ENCODE measurements at regions not wholly inside any gene's neighbourhood (a gene's known extent, or its start where the extent isn't known, plus 50 kb on each side); places are given as distances from the start of the nearest gene placed in this dataset.

DNA sequence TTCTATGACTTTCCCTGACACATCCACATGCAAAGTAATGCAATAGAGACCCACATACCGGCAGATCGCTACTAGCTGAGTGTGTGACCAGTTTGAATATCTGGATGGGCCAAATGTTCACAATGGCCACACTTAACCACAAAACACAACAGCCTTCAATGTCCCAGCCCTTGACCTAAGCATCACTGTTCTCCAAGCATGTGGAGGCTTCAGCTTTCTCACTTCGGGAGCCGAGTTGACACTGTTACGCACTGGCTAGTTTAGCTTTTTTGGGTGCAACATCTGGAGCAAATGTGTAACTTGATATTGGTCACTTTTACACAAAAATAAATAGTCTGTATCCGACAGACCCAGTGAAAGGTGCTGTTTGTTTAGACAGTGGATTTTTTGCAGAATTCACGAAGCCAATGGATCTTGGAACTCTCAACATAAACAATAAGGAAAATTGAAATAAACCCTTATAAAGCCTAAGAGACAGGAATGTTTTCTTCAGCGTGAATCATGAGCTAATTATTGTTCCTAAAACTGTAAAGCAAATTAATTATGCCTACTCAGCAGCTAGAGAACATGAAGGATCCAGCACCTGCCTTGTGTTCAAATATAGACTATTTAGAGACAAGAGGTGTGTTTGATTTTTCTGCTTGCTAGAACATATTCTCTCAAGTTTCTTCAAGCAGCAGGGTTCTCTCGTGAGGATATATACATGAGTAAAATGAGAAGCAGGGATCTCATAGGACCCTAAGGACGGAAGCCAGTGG, 117.6 kb upstream of the JCAD start:
- no peak for DNase-seq (ENCODE audit: low read depth)
- TF ChIP-seq, protein P1, sequence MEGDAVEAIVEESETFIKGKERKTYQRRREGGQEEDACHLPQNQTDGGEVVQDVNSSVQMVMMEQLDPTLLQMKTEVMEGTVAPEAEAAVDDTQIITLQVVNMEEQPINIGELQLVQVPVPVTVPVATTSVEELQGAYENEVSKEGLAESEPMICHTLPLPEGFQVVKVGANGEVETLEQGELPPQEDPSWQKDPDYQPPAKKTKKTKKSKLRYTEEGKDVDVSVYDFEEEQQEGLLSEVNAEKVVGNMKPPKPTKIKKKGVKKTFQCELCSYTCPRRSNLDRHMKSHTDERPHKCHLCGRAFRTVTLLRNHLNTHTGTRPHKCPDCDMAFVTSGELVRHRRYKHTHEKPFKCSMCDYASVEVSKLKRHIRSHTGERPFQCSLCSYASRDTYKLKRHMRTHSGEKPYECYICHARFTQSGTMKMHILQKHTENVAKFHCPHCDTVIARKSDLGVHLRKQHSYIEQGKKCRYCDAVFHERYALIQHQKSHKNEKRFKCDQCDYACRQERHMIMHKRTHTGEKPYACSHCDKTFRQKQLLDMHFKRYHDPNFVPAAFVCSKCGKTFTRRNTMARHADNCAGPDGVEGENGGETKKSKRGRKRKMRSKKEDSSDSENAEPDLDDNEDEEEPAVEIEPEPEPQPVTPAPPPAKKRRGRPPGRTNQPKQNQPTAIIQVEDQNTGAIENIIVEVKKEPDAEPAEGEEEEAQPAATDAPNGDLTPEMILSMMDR (conservative IDR thresholded peaks at IDR 0.05; ENCODE audit: control insufficient read depth, insufficient read depth, low read depth, low read length) = no peak
- no peak overlapping the region for H3K4me3 ChIP-seq (ENCODE audit: control insufficient read depth, low read depth, low read length)

DNA sequence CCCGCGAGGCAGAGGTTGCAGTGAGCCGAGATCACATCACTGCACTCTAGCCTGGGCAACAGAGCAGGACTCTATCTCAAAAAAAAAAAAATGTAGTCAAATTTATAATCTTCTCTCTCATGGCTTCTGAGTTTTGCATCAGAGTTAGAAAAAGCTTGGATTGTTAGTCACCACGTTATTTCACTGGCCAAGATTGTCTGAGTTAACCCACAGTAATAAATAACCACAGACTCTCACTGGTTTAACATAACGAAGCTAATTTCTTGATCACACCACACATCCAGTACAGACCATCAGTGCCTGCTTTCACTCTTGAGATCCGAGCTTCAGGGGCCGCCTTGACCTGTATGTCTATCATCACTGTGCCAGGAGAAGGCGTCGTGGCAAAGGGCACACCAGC, 116.8 kb upstream of the JCAD start:
- peak; percentile 83 for DNase-seq (ENCODE audit: low read depth)
- TF ChIP-seq, protein P1 (conservative IDR thresholded peaks at IDR 0.05; ENCODE audit: control insufficient read depth, insufficient read depth, low read depth, low read length) = no peak

DNA sequence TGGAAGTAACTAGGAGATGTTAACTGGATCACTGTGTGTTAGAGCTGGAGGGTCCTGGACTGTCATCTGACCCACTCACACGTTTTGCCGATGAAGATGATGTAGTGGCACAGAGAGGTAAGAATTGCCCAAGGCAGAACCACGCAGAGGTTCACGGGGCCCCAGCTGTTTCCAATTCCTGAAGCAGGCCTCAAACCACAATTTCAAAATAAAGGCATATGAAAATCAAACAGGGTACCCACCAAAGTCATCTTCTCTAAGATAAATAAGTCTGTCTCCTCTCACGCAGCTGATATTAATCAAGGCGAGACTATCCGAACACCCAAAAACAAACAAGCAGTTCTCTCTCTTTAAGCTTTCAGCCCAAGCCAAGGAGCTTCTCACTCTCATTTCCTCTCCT, 113.3 kb upstream of the JCAD start:
- TF ChIP-seq, protein P1 (conservative IDR thresholded peaks at IDR 0.05; ENCODE audit: control insufficient read depth, insufficient read depth, low read depth, low read length) = no peak
- H3K4me3 ChIP-seq (ENCODE audit: control insufficient read depth, low read depth, low read length) = no peak overlapping the region
- peak; percentile 40 for DNase-seq (ENCODE audit: low read depth)

More for the DNA sequence above, 116.8 kb upstream of the JCAD start:
- no peak overlapping the region for H3K4me3 ChIP-seq (ENCODE audit: control insufficient read depth, low read depth, low read length)

DNA sequence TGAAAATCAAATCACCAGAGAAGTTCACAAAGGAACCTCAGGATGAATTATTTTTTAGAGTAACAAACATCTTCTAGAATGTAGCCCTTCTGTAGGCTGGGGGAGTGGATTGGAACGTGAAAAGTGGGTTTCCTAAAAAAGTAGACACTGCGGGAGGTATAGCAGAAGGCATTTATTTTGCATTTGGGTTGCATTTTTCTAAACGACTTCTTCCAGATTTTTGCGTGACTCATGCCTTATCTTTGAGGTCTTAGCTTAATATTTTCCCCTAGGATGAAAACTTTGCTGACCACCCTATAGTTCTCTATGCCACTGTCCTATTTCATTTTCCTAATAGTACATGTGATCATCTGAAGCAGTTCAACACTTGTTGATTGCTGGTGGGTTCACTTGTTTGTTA, 112.7 kb upstream of the JCAD start:
- TF ChIP-seq, protein P1 (conservative IDR thresholded peaks at IDR 0.05; ENCODE audit: control insufficient read depth, insufficient read depth, low read depth, low read length) = no peak
- no peak overlapping the region for H3K4me3 ChIP-seq (ENCODE audit: control insufficient read depth, low read depth, low read length)
- DNase-seq (ENCODE audit: low read depth) = no peak

DNA sequence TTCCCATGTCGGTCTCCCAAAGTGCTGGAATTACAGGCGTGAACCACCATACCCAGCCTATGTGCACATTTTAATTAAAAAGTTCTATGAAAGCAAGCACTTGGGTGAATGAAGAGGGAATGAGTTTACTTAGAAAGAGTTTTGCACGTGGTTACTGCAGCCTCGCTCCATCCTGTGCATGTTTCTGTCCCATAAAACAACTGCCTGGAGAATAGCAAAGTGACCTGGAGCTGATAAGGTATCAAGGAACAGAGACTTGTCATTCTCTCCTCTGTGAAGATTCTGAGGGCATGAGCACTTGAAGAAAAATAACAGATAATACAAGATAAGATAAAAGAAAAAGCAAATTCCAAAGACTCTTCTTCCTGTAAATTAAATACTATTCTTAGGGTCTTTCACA, 112.2 kb upstream of the JCAD start:
- TF ChIP-seq, protein P1 (conservative IDR thresholded peaks at IDR 0.05; ENCODE audit: control insufficient read depth, insufficient read depth, low read depth, low read length) = no peak
- H3K4me3 ChIP-seq (ENCODE audit: control insufficient read depth, low read depth, low read length) = no peak overlapping the region
- no peak for DNase-seq (ENCODE audit: low read depth)

DNA sequence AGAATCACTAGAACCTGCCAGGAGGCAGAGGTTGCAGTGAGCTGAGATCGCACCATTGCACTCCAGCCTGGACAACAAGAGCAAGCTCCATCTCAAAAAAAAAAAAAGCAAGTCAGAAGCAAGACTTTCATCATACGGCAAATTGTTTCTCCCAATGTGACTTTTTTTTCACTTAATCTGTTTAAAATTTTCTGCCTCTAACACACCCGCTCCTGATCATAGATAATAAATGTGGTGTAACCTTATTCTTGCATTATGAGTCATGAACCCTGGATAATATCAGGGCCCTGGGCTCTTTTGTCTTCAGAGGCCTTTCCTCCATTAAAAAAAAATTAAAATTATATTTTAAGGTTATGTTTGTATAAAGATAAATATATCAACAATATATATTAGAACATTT, 111.4 kb upstream of the JCAD start:
- TF ChIP-seq, protein P1 (conservative IDR thresholded peaks at IDR 0.05; ENCODE audit: control insufficient read depth, insufficient read depth, low read depth, low read length) = no peak
- H3K4me3 ChIP-seq (ENCODE audit: control insufficient read depth, low read depth, low read length) = no peak overlapping the region
- peak; percentile 61 for DNase-seq (ENCODE audit: low read depth)
